ENCODE measurements at regions not wholly inside any gene's neighbourhood (a gene's known extent, or its start where the extent isn't known, plus 50 kb on each side); places are given as distances from the start of the nearest gene placed in this dataset.

GRCh38 chr1:219498666-219499065, 114.2 kb downstream of the ZC3H11B start:
- DNase-seq (ENCODE audit: low read depth) = no peak
- TF ChIP-seq, protein P1, sequence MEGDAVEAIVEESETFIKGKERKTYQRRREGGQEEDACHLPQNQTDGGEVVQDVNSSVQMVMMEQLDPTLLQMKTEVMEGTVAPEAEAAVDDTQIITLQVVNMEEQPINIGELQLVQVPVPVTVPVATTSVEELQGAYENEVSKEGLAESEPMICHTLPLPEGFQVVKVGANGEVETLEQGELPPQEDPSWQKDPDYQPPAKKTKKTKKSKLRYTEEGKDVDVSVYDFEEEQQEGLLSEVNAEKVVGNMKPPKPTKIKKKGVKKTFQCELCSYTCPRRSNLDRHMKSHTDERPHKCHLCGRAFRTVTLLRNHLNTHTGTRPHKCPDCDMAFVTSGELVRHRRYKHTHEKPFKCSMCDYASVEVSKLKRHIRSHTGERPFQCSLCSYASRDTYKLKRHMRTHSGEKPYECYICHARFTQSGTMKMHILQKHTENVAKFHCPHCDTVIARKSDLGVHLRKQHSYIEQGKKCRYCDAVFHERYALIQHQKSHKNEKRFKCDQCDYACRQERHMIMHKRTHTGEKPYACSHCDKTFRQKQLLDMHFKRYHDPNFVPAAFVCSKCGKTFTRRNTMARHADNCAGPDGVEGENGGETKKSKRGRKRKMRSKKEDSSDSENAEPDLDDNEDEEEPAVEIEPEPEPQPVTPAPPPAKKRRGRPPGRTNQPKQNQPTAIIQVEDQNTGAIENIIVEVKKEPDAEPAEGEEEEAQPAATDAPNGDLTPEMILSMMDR (IDR thresholded peaks at IDR 0.05; ENCODE audit: low read depth, low read length, missing control alignments) = no peak
- H3K4me3 ChIP-seq (ENCODE audit: low read depth, low read length) = no peak overlapping the region

DNA sequence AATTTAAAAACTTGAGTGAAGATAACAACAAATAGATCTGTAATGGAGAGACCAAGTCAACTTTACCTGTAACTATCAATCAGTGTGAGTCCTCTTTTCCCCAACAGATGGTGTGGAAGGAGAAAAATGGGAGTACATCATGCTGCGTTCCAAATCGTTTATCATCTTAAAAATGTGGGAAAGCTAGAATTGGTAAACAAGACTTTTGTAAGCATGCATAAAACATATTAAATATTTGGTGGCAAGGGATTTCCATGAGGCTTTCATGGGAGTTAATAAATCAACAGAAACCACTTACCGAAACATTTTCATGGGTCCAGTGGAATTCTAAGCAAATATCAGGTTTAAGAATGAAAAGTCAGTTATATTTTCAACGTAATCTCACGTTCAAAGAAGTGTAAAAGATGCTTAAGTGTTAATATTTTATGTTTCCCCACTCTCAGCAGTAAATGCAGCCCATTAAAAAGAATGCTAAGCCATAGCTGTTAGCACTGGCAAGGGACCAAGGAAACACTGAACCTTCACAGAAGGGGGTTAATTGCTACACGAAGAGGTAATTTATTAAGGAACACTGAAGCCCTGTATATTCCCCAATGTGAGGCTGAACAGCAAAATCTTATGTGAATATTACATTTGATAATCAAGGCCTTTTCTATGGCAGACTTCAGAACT, 117.0 kb downstream of the ZC3H11B start:
- TF ChIP-seq, protein P1 (IDR thresholded peaks at IDR 0.05; ENCODE audit: low read depth, low read length, missing control alignments) = no peak
- no peak overlapping the region for H3K4me3 ChIP-seq (ENCODE audit: low read depth, low read length)
- DNase-seq (ENCODE audit: low read depth) = no peak

DNA sequence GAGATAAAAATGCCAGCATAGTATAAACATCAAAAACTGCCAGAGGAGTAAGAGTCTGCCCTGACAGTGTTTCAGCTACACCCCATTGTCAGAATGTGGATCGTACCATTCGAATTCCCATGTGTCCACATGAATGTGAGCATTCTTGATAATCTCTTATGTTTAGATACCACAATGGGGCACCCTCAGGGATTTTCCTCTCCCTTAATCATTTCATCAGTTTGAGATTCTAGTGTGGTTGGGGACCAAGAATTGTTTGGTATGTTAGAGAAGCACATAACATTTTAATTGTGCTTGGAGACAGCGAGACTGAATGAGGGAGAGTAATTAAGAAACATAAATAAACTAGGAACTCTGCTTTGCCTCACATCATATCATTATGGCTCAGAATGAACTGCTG, 120.2 kb downstream of the ZC3H11B start:
- TF ChIP-seq, protein P1 (IDR thresholded peaks at IDR 0.05; ENCODE audit: low read depth, low read length, missing control alignments) = no peak
- DNase-seq (ENCODE audit: low read depth) = no peak
- no peak overlapping the region for H3K4me3 ChIP-seq (ENCODE audit: low read depth, low read length)

DNA sequence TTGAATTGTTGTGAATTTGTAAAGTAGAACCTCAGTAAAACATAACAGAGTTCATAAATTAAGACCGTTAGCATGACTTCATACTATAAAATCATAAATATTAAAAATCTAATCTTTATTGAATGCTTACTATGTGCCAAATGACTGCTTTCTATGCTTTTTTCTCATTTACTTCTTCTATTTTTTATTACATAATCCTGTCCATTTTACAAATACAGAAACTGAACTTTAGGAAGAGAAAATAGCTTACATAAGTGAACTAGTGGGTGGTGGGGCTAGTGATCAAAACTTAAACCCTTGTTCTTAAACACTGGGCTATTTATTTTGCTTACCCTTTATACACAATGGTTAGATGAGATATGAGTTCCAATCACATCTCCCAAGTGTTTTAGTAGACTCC, 122.3 kb downstream of the ZC3H11B start:
- DNase-seq (ENCODE audit: low read depth) = no peak
- TF ChIP-seq, protein P1 (IDR thresholded peaks at IDR 0.05; ENCODE audit: low read depth, low read length, missing control alignments) = no peak
- no peak overlapping the region for H3K4me3 ChIP-seq (ENCODE audit: low read depth, low read length)

- TF ChIP-seq, protein P1 (IDR thresholded peaks at IDR 0.05; ENCODE audit: low read depth, low read length, missing control alignments) = no peak
- DNase-seq (ENCODE audit: low read depth) = no peak
Observed at GRCh38 chr1:219489636-219490035, 123.3 kb downstream of the ZC3H11B start.

DNA sequence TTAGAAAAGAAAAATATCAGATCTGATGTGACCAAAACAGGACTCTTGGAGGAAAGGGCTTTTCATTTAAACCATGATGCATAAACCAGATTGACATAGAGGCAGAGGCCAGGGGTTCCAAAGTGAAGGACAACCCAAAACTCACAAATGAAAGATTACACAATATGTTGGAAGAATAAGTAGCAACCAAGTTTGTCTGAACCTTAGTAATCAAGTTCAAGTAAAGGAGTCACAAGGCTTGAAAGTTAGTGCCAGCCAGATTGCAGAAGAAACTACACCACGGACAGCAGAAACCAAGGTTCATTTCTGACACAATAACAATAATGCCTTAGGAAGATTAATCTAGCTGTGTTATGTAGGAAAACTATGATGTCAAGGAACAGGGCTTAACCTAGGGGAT, 124.6 kb downstream of the ZC3H11B start:
- TF ChIP-seq, protein P1 (IDR thresholded peaks at IDR 0.05; ENCODE audit: low read depth, low read length, missing control alignments) = no peak
- no peak for DNase-seq (ENCODE audit: low read depth)
- H3K4me3 ChIP-seq (ENCODE audit: low read depth, low read length) = no peak overlapping the region

More at GRCh38 chr1:219489636-219490035, 123.3 kb downstream of the ZC3H11B start:
- no peak overlapping the region for H3K4me3 ChIP-seq (ENCODE audit: low read depth, low read length)

- no peak for DNase-seq (ENCODE audit: low read depth)
- TF ChIP-seq, protein P1 (IDR thresholded peaks at IDR 0.05; ENCODE audit: low read depth, low read length, missing control alignments) = no peak
- no peak overlapping the region for H3K4me3 ChIP-seq (ENCODE audit: low read depth, low read length)
Observed at GRCh38 chr1:219483530-219483929, 129.4 kb downstream of the ZC3H11B start.
